ENCODE measurements at regions not wholly inside any gene's neighbourhood (a gene's known extent, or its start where the extent isn't known, plus 50 kb on each side); places are given as distances from the start of the nearest gene placed in this dataset.
A peak's percentile ranks its signal among the peaks of the same experiment; 100 is the strongest.

GRCh38 chr1:116819081-116819480 is 64.9 kb downstream of the CD2 start:
- no peak for DNase-seq (ENCODE audit: low read depth in 4 of 4, low spot score in 3 of 4)

DNA sequence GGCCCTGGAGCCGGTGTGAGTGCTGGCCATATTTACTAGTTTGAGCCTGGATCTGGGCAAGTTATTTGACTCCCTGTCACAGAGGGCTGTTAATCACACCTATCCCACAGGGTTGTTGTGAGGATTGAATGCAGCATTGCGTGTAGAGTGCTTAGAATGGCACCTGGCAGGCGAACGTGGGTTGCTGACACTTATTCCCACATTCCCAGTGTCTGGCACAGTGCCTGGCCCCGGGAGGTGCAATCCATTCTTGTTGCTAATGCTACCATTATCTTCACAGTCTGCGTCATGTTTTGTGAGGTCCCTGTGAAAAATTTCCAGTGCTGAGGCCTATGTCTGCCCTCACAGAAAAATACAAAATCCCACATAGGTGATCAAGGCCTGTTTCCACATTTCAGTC is 66.1 kb downstream of the CD2 start:
- no peak for DNase-seq (ENCODE audit: low read depth in 4 of 4, low spot score in 3 of 4)

GRCh38 chr1:116821763-116822162 is 67.5 kb downstream of the CD2 start:
- DNase-seq (ENCODE audit: low read depth in 4 of 4, low spot score in 3 of 4) = no peak

DNA sequence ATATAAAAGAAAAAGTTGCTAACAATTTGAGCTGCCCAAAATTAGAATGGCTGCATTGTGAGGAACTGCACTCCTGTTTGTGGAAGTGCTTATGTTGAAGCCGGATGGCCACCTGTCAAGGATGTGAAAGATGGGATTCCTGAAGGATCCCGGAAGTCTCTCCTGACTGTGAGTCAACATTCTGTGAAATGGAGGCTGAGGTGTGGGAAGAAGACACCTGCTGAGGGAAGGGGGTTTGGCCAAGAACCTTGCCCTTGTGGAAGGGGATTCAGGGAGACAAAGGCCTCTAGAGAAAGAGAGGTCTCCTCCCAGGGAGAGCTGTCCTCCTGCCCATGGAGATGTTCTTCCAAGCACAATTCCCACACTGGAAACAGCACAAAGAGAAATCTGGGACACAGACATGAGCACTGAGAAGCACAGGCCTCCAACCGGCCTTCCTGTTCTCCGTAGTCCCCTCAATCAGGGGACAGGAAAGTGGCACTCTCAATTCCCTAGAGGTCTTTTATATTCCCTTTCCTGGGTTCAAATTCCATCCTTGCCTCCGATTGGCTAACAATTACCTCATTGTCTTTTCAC is 70.5 kb downstream of the CD2 start:
- DNase-seq (ENCODE audit: low read depth in 4 of 4, low spot score in 3 of 4) = no peak

DNA sequence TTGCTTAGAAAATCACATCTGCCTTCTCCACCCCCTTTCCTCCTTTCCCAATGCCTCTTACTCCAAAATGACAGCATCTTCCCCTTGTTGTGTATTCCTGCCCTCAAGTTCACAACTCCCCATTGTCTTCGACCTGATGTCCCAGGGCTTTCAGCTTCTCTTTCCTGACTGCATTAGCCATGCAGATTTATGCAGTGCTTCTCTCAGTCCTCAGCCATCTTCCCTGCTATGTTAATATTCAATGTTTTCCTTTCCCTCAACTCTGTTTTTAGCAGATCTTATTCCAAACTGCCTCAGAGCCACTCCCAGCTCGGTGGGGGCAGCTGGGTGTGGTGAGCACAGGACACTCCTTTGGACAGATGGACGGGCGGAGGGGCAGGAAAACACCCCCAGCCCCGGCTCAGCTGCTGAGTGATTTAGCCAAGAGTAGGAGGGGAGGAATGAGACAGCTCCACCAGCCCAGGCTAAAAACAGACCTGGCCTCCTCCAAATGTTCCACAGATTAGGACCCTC is 71.0 kb downstream of the CD2 start:
- DNase-seq (ENCODE audit: low read depth in 4 of 4, low spot score in 3 of 4) = no peak

- peak in 2 of 4 donors; percentile 23 to 47 for DNase-seq (ENCODE audit: low read depth in 4 of 4, low spot score in 3 of 4)
Observed at GRCh38 chr1:116825720-116826438, 71.6 kb downstream of the CD2 start.

DNA sequence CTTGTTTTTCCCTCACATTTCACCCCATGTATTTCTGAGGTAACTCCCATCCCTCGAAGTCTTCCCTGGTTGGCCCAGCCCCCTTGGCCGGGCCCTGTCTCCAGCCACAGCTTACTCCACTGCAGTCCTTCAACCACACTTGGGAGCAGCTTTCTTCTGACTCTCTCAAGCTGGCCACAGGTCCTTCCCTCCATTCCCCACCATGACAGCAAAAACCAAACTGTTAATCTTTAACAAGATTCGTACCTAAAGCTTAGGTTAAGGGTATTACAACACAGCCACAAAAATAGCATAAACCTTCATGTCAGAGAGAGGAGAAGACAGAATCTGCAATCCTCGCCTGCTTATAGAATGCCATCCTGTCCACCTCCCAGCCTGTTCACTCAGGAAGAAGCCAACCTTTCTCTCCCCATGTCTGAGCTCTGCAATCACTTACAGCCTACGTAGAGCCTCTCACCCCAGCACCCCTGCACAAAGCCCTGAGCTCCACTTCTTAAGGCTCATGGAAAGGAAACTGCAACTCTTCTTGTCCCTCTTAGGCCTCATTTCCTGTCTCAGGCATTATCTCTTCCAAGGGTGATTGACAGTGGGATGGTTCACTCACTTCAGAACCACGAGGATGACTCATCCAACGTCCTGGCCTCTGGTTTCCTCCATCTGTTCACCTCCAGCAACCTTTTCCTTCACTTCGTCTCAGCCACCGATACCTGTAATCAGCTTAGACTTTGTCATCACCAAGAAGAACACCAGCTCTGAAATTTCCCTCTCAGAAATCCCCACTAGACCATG is 72.8 kb downstream of the CD2 start:
- DNase-seq (ENCODE audit: low read depth in 4 of 4, low spot score in 3 of 4) = no peak

GRCh38 chr1:116827607-116828105 is 73.4 kb downstream of the CD2 start:
- DNase-seq (ENCODE audit: low read depth in 4 of 4, low spot score in 3 of 4) = no peak

GRCh38 chr1:116832308-116832931 is 77.3 kb upstream of the PTGFRN start:
- DNase-seq (ENCODE audit: low read depth in 4 of 4, low spot score in 3 of 4) = no peak

- no peak for DNase-seq (ENCODE audit: low read depth in 4 of 4, low spot score in 3 of 4)
Observed at GRCh38 chr1:116832932-116833578, 76.7 kb upstream of the PTGFRN start.

DNA sequence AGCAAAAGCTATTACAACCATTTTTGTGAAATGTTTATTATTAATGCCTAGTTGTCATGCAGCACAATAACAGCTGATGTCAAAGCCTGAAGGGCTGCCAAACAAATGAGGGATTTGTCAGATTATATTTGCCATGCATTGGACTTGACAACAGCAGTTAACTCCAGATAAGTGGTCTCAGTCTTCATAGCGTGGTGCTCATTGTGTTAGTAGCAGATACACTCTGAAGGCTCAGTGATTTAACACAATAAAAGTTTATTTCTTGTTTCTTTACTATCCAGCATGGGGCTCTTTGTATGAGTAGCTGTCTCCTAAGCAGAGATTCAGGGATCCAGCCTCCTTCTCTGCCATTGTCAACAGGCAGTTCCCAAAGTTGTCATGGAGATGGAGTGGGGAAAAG is 76.0 kb upstream of the PTGFRN start:
- DNase-seq (ENCODE audit: low read depth in 4 of 4, low spot score in 3 of 4) = no peak

- no peak for DNase-seq (ENCODE audit: low read depth in 4 of 4, low spot score in 3 of 4)
Observed at GRCh38 chr1:116834595-116834994, 75.1 kb upstream of the PTGFRN start.

DNA sequence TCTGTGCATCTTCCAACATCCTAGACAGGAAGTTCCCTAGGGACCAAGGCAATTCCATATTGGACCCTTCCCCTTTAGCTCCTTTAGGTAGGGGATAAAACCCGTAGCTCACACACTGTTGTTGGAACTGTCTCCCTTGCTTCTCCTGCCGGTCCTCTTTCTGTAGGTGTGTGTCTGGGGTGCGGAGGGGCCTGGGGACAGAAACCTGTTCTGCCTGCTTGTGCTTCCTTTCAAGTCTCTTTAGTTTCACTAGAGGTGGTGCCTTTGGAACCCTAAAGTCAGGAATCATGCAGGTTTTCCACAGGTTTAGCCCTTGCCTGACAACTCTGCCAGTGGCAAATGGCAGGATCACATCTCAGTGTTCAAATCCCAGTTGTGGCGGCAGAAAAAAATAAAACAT is 74.6 kb upstream of the PTGFRN start:
- no peak for DNase-seq (ENCODE audit: low read depth in 4 of 4, low spot score in 3 of 4)

GRCh38 chr1:116836099-116836498 is 73.6 kb upstream of the PTGFRN start:
- no peak for DNase-seq (ENCODE audit: low read depth in 4 of 4, low spot score in 3 of 4)

- DNase-seq (ENCODE audit: low read depth in 4 of 4, low spot score in 3 of 4) = no peak
Observed at GRCh38 chr1:116841569-116842344, 68.0 kb upstream of the PTGFRN start.

- DNase-seq (ENCODE audit: low read depth in 4 of 4, low spot score in 3 of 4) = no peak
Observed at GRCh38 chr1:116842654-116843053, 67.1 kb upstream of the PTGFRN start.

GRCh38 chr1:116844775-116845174 is 64.9 kb upstream of the PTGFRN start:
- DNase-seq (ENCODE audit: low read depth in 4 of 4, low spot score in 3 of 4) = no peak

DNA sequence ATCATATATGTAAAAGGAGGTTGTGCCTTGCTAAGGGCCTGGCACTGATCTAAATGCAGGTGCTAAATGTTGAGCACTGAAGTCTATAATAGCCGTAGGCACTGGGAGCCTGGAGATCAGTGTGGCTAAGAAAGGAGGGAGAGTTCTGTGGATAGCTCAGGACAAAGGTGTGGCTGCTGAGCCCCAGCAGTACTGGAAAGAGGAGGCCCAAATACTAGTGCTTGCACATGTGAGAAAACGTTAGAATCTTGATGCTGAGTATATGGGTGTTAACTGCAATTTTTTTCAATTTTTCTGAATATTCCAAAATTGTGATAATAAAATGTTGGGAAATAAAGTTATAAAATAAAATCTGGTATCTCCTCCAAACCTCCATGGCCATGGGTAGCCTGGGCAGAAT is 62.5 kb upstream of the PTGFRN start:
- no peak for DNase-seq (ENCODE audit: low read depth in 4 of 4, low spot score in 3 of 4)

- no peak for DNase-seq (ENCODE audit: low read depth in 4 of 4, low spot score in 3 of 4)
Observed at GRCh38 chr1:116847688-116848531, 61.8 kb upstream of the PTGFRN start.
